ENCODE measurements at regions not wholly inside any gene's neighbourhood (a gene's known extent, or its start where the extent isn't known, plus 50 kb on each side); places are given as distances from the start of the nearest gene placed in this dataset.

DNA sequence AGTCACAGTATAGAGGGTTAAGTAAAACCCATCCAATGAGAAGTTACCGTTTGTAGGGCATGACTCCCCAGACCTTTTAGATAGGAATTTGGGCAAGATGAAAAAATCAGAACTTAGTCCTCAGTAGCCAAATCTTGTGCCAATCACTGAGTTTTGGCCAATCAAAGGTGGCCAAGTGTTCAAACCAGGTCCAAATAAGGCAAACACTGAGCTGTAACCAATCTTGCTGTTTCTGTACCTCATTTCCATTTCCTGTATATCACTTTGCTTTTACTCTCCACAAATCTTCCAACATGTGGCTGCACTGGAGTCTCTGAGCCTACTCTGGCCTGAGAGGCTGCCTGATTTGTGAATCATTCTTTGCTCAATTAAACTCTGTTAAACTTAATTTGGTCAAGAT is 81.8 kb upstream of the GPR6 start:
- TF ChIP-seq, protein P1, sequence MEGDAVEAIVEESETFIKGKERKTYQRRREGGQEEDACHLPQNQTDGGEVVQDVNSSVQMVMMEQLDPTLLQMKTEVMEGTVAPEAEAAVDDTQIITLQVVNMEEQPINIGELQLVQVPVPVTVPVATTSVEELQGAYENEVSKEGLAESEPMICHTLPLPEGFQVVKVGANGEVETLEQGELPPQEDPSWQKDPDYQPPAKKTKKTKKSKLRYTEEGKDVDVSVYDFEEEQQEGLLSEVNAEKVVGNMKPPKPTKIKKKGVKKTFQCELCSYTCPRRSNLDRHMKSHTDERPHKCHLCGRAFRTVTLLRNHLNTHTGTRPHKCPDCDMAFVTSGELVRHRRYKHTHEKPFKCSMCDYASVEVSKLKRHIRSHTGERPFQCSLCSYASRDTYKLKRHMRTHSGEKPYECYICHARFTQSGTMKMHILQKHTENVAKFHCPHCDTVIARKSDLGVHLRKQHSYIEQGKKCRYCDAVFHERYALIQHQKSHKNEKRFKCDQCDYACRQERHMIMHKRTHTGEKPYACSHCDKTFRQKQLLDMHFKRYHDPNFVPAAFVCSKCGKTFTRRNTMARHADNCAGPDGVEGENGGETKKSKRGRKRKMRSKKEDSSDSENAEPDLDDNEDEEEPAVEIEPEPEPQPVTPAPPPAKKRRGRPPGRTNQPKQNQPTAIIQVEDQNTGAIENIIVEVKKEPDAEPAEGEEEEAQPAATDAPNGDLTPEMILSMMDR (IDR thresholded peaks at IDR 0.05) = no peak
- TF ChIP-seq POLR2A (IDR thresholded peaks at IDR 0.05) = no peak

Measured in gastroesophageal sphincter (tissue), 3 donors.